IPS-18a (cell line): ENCODE measurements at regions not wholly inside any gene's neighbourhood (a gene's known extent, or its start where the extent isn't known, plus 50 kb on each side); places are given as distances from the start of the nearest gene placed in this dataset.

Experiments
- H3K27ac ChIP-seq: one replicate; pipeline ENCODE4 v1.5.1; 2013; ENCODE audit warnings: low read length
- H3K27me3 ChIP-seq: one replicate; pipeline ENCODE4 v1.6.1; 2013; ENCODE audit warnings: mild to moderate bottlenecking, low read length; ENCODE audit not compliant: control insufficient read depth, insufficient read depth
- H3K36me3 ChIP-seq: one replicate; pipeline ENCODE4 v1.6.1; 2013; ENCODE audit warnings: low read depth, low read length; ENCODE audit not compliant: control insufficient read depth
- H3K4me1 ChIP-seq: one replicate; pipeline ENCODE4 v1.6.1; 2013; ENCODE audit warnings: low read depth, low read length; ENCODE audit not compliant: control insufficient read depth
- H3K4me3 ChIP-seq: one replicate; pipeline ENCODE4 v1.5.1; 2013; ENCODE audit warnings: low read length
- H3K9ac ChIP-seq: one replicate; pipeline ENCODE4 v1.6.1; 2013; ENCODE audit warnings: mild to moderate bottlenecking, low read length, moderate library complexity
- H3K9me3 ChIP-seq: one replicate; pipeline ENCODE4 v1.6.1; 2013; ENCODE audit warnings: low read depth, low read length; ENCODE audit not compliant: control insufficient read depth

- Histone ChIP-seq H3K4me1 (no peaks in the 10 kb centered on the region), H3K9ac (no peak overlapping the region), H3K36me3 (no peaks in the 10 kb centered on the region), H3K27me3 (no peaks in the 10 kb centered on the region), H3K4me3 (no peak overlapping the region), H3K9me3 (no peaks in the 10 kb centered on the region), H3K27ac (no peak overlapping the region)
Measured at GRCh38 chr9:28389411-28389810, 816.1 kb upstream of the C9orf72 start.

DNA sequence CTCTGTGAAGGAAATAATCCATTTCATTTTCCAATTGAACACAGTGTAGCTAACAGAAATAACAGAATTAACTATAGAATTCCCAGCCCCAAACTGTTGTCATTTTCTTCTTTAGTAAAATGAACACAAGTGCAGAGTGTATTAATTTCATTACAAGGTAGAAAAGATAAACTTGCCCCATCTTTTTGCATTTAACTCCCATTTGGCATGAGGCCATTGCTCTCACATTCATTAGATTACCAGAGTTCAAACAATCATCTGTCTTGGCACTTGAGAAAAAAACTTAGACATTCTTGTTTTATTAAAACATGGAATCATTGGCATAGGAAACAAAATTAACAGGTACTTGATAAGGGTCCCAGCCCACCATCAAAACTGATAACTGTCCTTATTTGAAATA, 821.5 kb upstream of the C9orf72 start:
- no peaks in the 10 kb centered on the region for H3K4me1 ChIP-seq
- H3K27ac ChIP-seq: no peak overlapping the region
- H3K9ac ChIP-seq: no peak overlapping the region
- H3K4me3 ChIP-seq: no peak overlapping the region
- H3K9me3 ChIP-seq: no peaks in the 10 kb centered on the region
- no peaks in the 10 kb centered on the region for H3K27me3 ChIP-seq
- no peaks in the 10 kb centered on the region for H3K36me3 ChIP-seq

- no peaks in the 10 kb centered on the region for H3K27me3 ChIP-seq
- H3K4me1 ChIP-seq: no peaks in the 10 kb centered on the region
- no peak overlapping the region for H3K4me3 ChIP-seq
- no peaks in the 10 kb centered on the region for H3K36me3 ChIP-seq
- no peak overlapping the region for H3K27ac ChIP-seq
- H3K9me3 ChIP-seq: no peaks in the 10 kb centered on the region
- H3K9ac ChIP-seq: no peak overlapping the region
Measured at GRCh38 chr9:28396058-28396457, 822.8 kb upstream of the C9orf72 start.

GRCh38 chr9:28407351-28407750, 834.1 kb upstream of the C9orf72 start:
- H3K9me3 ChIP-seq: no peaks in the 10 kb centered on the region
- no peak overlapping the region for H3K4me3 ChIP-seq
- H3K27ac ChIP-seq: no peak overlapping the region

GRCh38 chr9:28409919-28410318, 836.6 kb upstream of the C9orf72 start:
- H3K4me3 ChIP-seq: no peak overlapping the region
- H3K4me1 ChIP-seq: no peaks in the 10 kb centered on the region
- no peak overlapping the region for H3K27ac ChIP-seq
- H3K9me3 ChIP-seq: no peaks in the 10 kb centered on the region
- no peaks in the 10 kb centered on the region for H3K27me3 ChIP-seq
- H3K36me3 ChIP-seq: no peaks in the 10 kb centered on the region
- H3K9ac ChIP-seq: no peak overlapping the region

More at GRCh38 chr9:28407351-28407750, 834.1 kb upstream of the C9orf72 start:
- no peak overlapping the region for H3K9ac ChIP-seq
- H3K36me3 ChIP-seq: no peaks in the 10 kb centered on the region
- no peaks in the 10 kb centered on the region for H3K27me3 ChIP-seq
- no peaks in the 10 kb centered on the region for H3K4me1 ChIP-seq

GRCh38 chr9:28410411-28410810, 837.1 kb upstream of the C9orf72 start:
- H3K4me1 ChIP-seq: no peaks in the 10 kb centered on the region
- H3K36me3 ChIP-seq: no peaks in the 10 kb centered on the region
- H3K27me3 ChIP-seq: no peaks in the 10 kb centered on the region
- no peak overlapping the region for H3K27ac ChIP-seq
- H3K9ac ChIP-seq: no peak overlapping the region
- no peak overlapping the region for H3K4me3 ChIP-seq
- H3K9me3 ChIP-seq: no peaks in the 10 kb centered on the region

DNA sequence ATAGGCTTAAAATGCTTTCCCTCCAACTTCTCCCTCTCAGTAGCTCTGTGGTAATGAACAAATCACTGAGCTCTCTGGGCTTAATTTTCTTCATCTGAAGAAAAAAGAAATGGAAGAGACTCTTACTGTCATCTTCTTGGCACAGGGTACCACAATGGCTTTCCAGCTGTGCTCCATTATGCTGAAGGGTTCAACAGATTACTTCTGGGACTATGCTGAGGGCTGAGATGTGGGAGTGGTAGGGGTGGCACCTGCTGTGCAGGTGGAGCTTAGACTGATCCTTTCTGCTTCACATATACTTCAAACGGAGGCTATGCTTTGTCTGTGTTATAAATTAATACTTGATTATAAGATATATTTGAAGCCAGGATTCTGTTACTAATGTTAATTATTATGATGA, 840.2 kb upstream of the C9orf72 start:
- Histone ChIP-seq H3K36me3 (no peaks in the 10 kb centered on the region), H3K9ac (no peak overlapping the region), H3K9me3 (no peaks in the 10 kb centered on the region), H3K27me3 (no peaks in the 10 kb centered on the region), H3K4me3 (no peak overlapping the region), H3K27ac (no peak overlapping the region), H3K4me1 (no peaks in the 10 kb centered on the region)

DNA sequence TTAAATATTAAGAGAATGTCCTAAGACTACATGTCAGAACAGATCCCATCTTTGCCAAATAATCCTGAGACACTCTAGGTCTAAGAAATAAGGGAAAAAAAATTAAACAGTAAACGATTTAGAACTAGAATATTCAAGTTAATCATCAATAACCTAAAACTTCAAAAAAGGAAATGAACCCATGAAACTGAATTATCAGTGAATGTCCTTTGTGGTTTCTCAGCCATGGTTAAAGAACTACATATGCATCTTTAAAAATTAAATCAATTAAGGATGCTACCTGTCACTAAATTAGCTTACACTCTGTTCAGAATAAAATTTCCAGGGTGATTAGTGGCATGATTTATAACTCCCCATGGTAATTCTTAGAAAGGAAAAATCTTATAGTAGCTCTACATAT, 850.0 kb upstream of the C9orf72 start:
- Histone ChIP-seq H3K4me3 (no peak overlapping the region), H3K27me3 (no peaks in the 10 kb centered on the region), H3K27ac (no peak overlapping the region), H3K4me1 (no peaks in the 10 kb centered on the region), H3K9me3 (no peaks in the 10 kb centered on the region), H3K9ac (no peak overlapping the region), H3K36me3 (no peaks in the 10 kb centered on the region)

DNA sequence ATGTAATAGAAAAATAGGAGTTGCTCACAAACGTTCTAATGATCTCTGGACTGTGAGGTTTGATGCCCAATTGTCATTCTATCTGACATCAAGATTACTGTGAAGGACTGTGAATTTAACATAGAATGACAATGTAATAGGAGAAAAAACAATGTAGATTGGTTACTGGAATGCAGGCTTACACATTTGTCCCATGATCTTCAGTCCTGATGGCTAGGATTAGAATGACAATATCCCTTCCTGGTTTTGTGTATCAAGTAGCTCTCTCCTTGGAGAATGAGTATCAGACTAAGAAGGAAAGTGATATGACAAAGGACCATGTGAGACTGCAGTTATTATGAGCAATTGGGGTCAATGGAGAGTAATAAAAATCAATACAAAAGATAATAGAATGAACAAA, 862.2 kb upstream of the C9orf72 start:
- Histone ChIP-seq H3K36me3 (no peaks in the 10 kb centered on the region), H3K9me3 (no peaks in the 10 kb centered on the region), H3K27ac (no peak overlapping the region), H3K27me3 (no peaks in the 10 kb centered on the region), H3K9ac (no peak overlapping the region), H3K4me1 (no peaks in the 10 kb centered on the region), H3K4me3 (no peak overlapping the region)

DNA sequence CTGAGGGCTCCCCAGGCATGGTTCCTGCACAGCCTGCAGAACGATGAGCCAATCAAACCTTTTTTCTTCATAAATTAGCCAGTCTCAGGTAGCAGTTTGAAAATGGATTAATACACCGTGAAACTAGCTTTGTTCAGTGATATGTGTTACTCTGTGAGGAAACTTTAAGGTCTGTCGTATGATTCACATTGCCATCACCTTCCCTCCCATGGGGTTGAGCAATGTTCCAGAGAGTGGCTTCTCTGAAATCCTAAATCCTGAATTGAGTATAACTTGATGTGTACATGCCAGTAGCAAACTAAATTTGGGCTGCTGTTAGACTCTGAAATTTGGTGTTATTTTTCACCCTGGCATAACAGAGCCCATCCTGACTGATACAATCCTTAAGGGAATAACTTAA, 866.4 kb upstream of the C9orf72 start:
- no peaks in the 10 kb centered on the region for H3K36me3 ChIP-seq
- no peaks in the 10 kb centered on the region for H3K27me3 ChIP-seq
- no peaks in the 10 kb centered on the region for H3K4me1 ChIP-seq
- no peak overlapping the region for H3K9ac ChIP-seq
- peaks cover 8% of the 10 kb centered on the region for H3K9me3 ChIP-seq
- H3K27ac ChIP-seq: no peak overlapping the region
- H3K4me3 ChIP-seq: no peak overlapping the region

GRCh38 chr9:28443461-28443860, 870.2 kb upstream of the C9orf72 start:
- Histone ChIP-seq H3K27ac (no peak overlapping the region), H3K9ac (no peak overlapping the region), H3K4me3 (no peak overlapping the region), H3K36me3 (no peaks in the 10 kb centered on the region), H3K27me3 (no peaks in the 10 kb centered on the region), H3K9me3 (peaks cover 8% of the 10 kb centered on the region), H3K4me1 (no peaks in the 10 kb centered on the region)

- Histone ChIP-seq H3K36me3 (no peaks in the 10 kb centered on the region), H3K9ac (no peak overlapping the region), H3K27me3 (no peaks in the 10 kb centered on the region), H3K27ac (no peak overlapping the region), H3K4me1 (no peaks in the 10 kb centered on the region), H3K4me3 (no peak overlapping the region), H3K9me3 (peaks cover 8% of the 10 kb centered on the region)
Measured at GRCh38 chr9:28444637-28445036, 871.4 kb upstream of the C9orf72 start.
